NCI-H345 (cell line): ENCODE measurements at regions not wholly inside any gene's neighbourhood (a gene's known extent, or its start where the extent isn't known, plus 50 kb on each side); places are given as distances from the start of the nearest gene placed in this dataset.

Source experiments
- DNase-seq: peaks from one replicate; lab custom pipeline; 2025; lab: John Stamatoyannopoulos, UW

DNA sequence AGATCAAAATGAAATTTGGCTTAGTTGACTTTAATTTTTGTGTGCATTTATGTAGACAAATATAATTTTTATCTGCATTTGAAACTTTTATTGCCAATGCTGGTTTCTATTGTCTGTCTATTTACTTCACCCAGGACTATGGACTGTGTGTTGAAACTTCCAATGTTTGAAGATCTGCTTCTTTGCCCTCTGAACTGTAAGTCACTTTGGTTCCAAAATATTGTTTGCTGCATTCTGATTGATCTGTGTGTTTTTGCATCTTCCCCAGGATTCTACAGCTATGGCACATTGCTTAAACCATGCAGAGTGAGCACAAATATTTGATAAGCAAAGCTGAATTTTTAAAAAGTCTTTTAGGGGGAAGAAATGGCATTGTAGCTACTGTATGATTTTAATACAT, 131.0 kb upstream of the SOX5 start:
- no peak for DNase-seq

- DNase-seq, result no peak
These were observed 129.6 kb upstream of the SOX5 start for GRCh38 chr12:24079083-24079482.

DNA sequence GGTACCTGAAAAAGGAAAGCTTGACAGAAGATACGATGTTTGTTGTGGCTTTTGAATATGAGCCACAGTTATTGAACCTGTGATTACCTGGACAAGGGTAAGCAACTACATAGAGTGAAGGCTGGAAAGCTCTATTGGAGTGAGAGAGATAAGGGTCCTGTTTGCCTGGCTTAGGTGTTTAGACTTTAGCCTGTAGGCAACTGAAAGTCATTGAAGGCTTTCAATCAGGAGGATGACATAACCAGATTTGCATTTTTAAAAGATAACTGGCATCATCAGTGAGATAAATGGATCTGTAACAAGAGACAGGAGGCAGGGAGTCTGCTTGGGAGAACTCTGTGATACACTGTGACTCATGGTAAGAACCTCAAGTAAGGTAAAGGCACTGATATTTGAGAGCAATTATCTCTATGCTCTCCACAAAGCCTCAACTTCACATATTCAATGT, 128.9 kb upstream of the SOX5 start:
- DNase-seq, result no peak

DNA sequence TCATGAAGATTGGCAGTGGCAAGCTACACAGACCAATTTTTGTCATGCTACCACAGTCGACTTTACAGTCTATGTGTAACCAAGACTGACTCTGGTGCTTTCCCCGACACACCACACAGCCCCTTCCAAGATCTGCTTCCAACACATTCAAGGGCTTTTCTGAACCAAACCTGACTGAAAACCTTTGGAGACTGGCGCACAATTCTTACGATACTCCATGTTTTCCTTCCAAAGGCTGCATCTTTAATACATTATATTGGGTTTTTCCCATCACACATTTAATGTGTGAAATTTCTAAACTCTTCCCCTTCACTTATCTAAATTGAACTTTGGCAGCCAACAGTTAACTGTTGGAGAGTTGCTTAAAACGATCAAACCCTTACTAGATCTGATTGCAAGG, 127.7 kb upstream of the SOX5 start:
- no peak for DNase-seq

GRCh38 chr12:24075650-24076049, 126.2 kb upstream of the SOX5 start:
- no peak for DNase-seq

DNA sequence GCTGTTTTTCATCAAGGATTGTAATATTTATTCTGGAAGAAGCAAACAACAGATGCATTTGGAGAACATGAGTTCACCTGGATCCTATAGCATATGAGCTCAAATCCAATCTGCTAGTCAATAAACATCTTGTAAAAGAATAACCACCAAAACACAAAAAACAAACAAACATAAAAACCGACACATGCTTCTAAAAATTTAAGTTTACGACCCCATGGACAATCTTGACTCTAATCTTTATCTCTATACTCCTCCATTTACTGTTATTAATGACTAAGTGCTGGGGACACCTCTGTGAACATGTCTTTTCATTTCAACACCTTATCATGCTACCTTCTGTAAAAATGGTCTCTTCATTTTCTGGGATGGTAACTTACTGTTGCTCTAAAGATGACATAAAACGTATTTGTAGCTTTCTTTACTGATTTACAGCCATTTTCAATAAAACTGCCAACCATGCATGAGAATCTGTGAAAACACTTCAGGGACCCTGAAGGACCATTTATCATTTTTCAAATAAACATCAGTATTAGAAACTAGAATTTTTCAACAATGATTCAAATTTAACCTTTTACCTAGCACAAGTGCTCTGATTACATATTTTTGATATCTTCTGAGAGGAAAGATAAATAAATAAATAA, 123.8 kb upstream of the SOX5 start:
- no peak for DNase-seq

DNA sequence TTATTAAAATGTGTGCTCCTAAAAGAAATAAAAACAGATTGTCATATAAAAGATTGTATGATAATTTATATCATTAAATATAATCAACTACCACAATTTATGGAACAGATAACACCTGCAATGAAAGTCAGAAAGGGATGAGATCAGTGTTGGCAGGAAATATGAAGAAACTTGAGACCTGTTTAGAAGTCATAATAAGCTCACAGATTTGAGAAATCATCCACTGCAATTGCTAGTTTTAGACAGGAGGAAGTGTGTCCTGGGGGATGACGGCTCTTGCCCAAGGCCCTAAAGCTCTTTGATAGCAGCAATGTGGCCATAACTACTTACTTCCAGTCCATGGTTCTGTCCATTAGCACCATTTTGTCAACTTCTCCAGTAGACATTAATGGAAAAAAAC, 122.8 kb upstream of the SOX5 start:
- DNase-seq, result no peak

DNA sequence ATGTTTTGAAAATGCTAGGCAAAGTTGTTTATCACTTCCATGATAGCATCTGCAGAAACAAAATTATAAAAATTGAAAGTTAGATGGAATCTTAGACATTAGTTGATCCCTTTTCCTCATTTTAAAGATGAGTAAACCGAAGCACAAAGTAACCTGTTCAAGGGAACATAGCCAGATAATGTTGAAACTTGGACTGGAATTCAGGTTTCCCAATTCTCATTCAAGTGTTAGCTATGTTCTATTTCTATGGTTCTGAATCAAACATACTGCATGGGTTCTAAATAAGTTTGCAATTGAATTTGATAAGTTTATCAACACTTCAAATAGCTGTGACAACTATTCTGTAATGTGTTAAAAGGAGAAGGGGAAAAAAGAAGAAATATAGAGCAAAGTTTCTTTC, 122.4 kb upstream of the SOX5 start:
- no peak for DNase-seq

GRCh38 chr12:24069532-24070395, 120.3 kb upstream of the SOX5 start:
- peak; percentile 20 for DNase-seq

- DNase-seq, result no peak
These were observed 117.4 kb upstream of the SOX5 start for GRCh38 chr12:24066865-24067264.

DNA sequence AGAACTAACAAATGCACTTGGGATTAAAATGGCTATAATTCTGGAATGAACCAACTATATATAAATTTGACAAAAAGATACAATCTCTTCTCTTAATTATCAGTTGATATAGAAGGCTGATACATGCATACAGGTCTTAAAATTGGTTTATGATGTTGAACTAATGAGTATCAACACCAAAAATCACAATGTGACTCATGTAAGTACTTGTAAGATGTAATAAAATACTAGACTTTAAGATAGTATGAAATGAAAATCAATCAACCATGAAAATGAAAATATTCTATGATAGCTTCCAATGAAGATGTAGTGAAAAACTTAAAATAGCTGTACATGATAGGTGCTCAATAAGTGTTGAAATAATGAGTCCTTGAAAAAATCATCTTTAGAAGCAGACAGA, 116.6 kb upstream of the SOX5 start:
- DNase-seq, result no peak

- DNase-seq, result no peak
These were observed 113.3 kb upstream of the SOX5 start for GRCh38 chr12:24062642-24063245.

GRCh38 chr12:24060089-24060488, 110.6 kb upstream of the SOX5 start:
- no peak for DNase-seq

DNA sequence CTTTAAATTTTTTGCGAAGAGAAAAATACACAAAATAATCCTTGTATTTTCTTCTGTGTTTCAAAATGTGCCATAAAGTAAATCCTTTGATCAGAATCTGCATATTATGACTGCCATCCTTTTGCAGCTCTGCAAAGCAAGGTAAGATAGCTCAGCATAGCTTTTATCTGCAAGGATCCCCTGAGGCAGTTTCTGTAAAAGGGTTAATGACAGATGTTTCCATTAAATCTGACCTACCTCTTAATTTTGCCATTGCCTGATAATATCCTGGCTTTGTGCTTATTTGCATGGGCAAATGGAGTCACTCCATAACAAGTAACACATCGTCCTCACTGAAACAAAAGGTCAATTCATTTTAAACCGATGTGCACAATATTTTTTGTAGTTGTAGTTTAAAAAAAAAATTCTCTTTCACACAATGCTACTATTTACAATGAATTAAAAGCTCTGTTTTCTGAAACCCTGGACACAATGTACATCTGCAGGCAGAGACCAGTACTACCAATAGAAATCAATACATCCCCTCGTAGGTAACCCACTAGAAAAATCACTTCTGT, 108.5 kb upstream of the SOX5 start:
- DNase-seq, result no peak

DNA sequence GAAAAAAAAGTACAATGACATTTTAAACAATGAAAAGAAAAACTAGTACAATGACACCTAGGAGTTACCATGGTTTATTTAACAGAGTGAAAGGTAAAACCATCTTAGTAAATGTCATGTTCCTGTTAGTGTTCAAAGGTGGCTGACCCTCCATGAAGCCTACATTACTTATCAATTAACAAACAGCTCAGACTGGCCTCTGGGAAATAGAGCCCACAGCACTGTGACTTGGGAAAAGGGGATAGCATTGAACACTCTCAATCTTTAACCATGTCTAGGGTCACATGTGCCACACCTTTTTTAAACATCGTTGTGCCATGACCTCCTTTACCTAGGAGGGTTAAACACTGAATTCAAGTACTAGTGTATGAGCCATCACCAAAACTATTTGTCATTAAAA, 106.3 kb upstream of the SOX5 start:
- no peak for DNase-seq

DNA sequence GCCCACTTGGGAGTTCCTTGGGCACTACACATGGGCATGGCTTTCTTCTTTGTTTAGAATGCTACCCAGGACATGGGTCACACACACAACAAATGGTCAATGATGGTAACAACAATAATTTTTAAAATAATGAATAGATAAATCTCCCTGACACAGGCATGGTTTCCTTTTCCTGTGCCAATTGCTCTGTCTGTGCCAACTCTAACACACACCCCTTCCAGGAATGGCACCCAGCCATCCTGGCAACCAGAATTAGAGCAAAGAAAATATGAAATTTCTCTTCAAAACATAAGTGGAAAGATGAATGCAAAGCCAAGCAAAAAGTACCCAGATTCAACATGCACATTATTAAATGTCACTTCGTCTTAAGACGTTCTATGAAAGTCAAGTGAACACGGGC, 104.9 kb upstream of the SOX5 start:
- DNase-seq, result no peak

- DNase-seq, result no peak
These were observed 100.3 kb upstream of the SOX5 start for GRCh38 chr12:24049728-24050127.

- DNase-seq, result no peak
These were observed 99.6 kb upstream of the SOX5 start for GRCh38 chr12:24049101-24049500.

GRCh38 chr12:24048446-24048845, 99.0 kb upstream of the SOX5 start:
- no peak for DNase-seq

- DNase-seq, result no peak
These were observed 97.9 kb upstream of the SOX5 start for GRCh38 chr12:24047326-24047725.

DNA sequence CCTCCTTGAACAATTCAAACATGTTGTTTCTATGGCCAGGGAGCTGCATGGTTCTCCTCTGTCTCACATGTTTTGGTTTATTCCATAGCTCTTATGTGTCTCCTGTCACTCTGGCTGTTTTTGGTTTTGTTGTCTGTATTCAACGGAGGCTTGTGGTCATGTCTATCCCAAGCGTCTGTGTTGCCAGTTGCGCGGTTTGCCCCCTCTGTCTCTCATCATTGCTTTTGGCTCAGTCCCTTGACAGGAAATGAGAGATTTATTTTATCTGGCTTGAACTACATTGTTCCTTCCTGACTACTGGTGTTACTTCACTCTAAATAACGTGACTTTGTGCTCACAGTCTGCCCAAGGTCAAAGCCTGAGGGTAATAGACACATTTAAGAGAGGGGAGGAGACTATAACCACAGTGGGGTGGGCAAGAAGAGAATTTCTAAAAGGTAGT, 96.4 kb upstream of the SOX5 start:
- DNase-seq, result no peak

DNA sequence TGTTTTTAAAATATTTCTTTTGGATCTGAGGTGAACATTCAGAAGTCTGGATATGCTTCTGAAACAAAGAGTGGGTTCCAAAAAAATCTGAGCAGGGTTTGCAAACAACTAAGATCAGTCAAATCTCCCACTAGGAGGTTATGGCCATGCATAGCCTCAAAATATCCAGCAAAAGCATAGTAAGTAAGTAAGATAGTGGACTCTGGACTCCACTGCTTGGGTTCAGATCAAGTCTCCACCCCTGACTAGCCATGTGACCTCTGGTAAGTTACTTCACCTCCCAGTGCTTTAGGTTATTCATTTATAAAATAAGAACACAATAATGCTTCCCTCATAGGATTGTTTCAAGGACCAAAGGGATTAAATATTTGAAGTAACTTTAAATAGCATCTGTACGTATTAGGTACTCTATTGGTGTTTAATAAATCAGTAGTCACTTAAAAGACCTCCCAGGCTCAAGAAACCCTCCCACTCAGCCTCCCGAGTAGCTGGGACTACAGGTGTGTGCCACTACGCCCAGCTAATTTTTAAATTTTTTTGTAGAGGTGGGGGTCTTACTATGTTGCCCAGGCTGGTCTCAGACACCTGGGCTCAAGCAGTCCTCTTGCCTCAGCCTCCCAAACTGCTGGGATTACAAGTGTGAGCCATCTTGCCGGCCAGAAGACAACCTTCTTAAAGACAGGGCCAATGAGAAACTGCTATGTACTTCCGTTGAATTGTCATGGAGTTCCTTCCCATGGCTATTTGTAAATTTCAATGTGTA, 95.7 kb upstream of the SOX5 start:
- no peak for DNase-seq
